Activated T-cell treated with anti-CD3 and anti-CD28 coated beads, Interleukin-2, amount 50 U/mL, for 72 hours (primary cell): ENCODE measurements at regions not wholly inside any gene's neighbourhood (a gene's known extent, or its start where the extent isn't known, plus 50 kb on each side); places are given as distances from the start of the nearest gene placed in this dataset.

Experiments
- ATAC-seq, 2 donors: fragments of 150-1000 bp; cut with Tn5 transposase; replicated peaks in 1 of 2; 2 replicates each; pipeline ENCODE4 v1.10.0; 2021; ENCODE audit warnings: moderate library complexity in 2 of 2, mild to moderate bottlenecking in 1 of 2
- DNase-seq, 2 donors: peaks; one replicate each; pipeline ENCODE4 v3.0.0; 2021 to 2022; ENCODE audit warnings: mixed read lengths in 1 of 2
- H3K27ac Mint-ChIP-seq: one replicate; pipeline ENCODE4 v1.8.0; 2022; ENCODE audit warnings: mild to moderate bottlenecking, moderate library complexity, mixed read lengths
- H3K27me3 Mint-ChIP-seq: one replicate; pipeline ENCODE4 v1.8.0; 2022; ENCODE audit warnings: low read depth, mixed read lengths
- H3K36me3 Mint-ChIP-seq, 2 donors: one replicate each; pipeline ENCODE4 v1.8.0; 2022; ENCODE audit warnings: mixed read lengths in 2 of 2, mild to moderate bottlenecking in 1 of 2; ENCODE audit not compliant: insufficient read depth in 2 of 2
- H3K4me1 Mint-ChIP-seq: one replicate; pipeline ENCODE4 v1.8.0; 2022; ENCODE audit warnings: low read depth, mixed read lengths
- H3K4me3 Mint-ChIP-seq, 2 donors: one replicate each; pipeline ENCODE4 v1.8.0; 2022; ENCODE audit warnings: mild to moderate bottlenecking in 2 of 2, mixed read lengths in 2 of 2, moderate library complexity in 2 of 2
- H3K9me3 Mint-ChIP-seq, 2 donors: one replicate each; pipeline ENCODE4 v1.8.0; 2022; ENCODE audit warnings: mixed read lengths in 2 of 2

- Mint-ChIP-seq H3K27ac (no peak overlapping the region), H3K36me3 (no peaks in the 10 kb centered on the region), H3K27me3 (peaks cover 6% of the 10 kb centered on the region), H3K4me1 (no peaks in the 10 kb centered on the region), H3K4me3 (no peak overlapping the region), H3K9me3 (no peaks in the 10 kb centered on the region)
- DNase-seq (no peak), ATAC-seq (no peak)
Observed at GRCh38 chr3:152097770-152098169, 171.0 kb upstream of the MBNL1 start.

- DNase-seq (no peak), ATAC-seq (no peak)
- no peak overlapping the region for H3K4me3 Mint-ChIP-seq
- H3K27me3 Mint-ChIP-seq: peaks cover 10% of the 10 kb centered on the region
- H3K36me3 Mint-ChIP-seq: peaks cover 0 to 1% of the 10 kb centered on the region in 2 donors
- H3K4me1 Mint-ChIP-seq: no peaks in the 10 kb centered on the region
- H3K9me3 Mint-ChIP-seq: no peaks in the 10 kb centered on the region
- H3K27ac Mint-ChIP-seq: no peak overlapping the region
Observed at GRCh38 chr3:152100491-152101132, 168.1 kb upstream of the MBNL1 start.

GRCh38 chr3:152102410-152102809 is 166.3 kb upstream of the MBNL1 start:
- Mint-ChIP-seq H3K4me3 (no peak overlapping the region), H3K9me3 (no peaks in the 10 kb centered on the region), H3K27ac (no peak overlapping the region), H3K36me3 (peaks cover 0 to 1% of the 10 kb centered on the region in 2 donors), H3K27me3 (peaks cover 10% of the 10 kb centered on the region), H3K4me1 (no peaks in the 10 kb centered on the region)
- ATAC-seq (no peak), DNase-seq (no peak)

- Mint-ChIP-seq H3K36me3 (peaks cover 0 to 1% of the 10 kb centered on the region in 2 donors), H3K9me3 (no peaks in the 10 kb centered on the region)
- DNase-seq: no peak
Observed at GRCh38 chr3:152103257-152103656, 165.5 kb upstream of the MBNL1 start.

GRCh38 chr3:152104847-152105415 is 163.8 kb upstream of the MBNL1 start:
- peaks cover 10% of the 10 kb centered on the region for H3K27me3 Mint-ChIP-seq
- H3K9me3 Mint-ChIP-seq: no peaks in the 10 kb centered on the region
- no peak for ATAC-seq
- peaks cover 0 to 1% of the 10 kb centered on the region in 2 donors for H3K36me3 Mint-ChIP-seq
- no peak overlapping the region for H3K27ac Mint-ChIP-seq
- H3K4me1 Mint-ChIP-seq: no peaks in the 10 kb centered on the region
- no peak overlapping the region for H3K4me3 Mint-ChIP-seq
- no peak for DNase-seq

More at GRCh38 chr3:152103257-152103656, 165.5 kb upstream of the MBNL1 start:
- Mint-ChIP-seq H3K27ac (no peak overlapping the region), H3K27me3 (peaks cover 10% of the 10 kb centered on the region), H3K4me1 (no peaks in the 10 kb centered on the region), H3K4me3 (no peak overlapping the region)
- ATAC-seq: no peak

- ATAC-seq (no peak), DNase-seq (no peak)
- Mint-ChIP-seq H3K4me3 (no peak overlapping the region), H3K27ac (no peak overlapping the region), H3K9me3 (no peaks in the 10 kb centered on the region), H3K4me1 (no peaks in the 10 kb centered on the region), H3K27me3 (peaks cover 10% of the 10 kb centered on the region), H3K36me3 (peaks cover 0 to 1% of the 10 kb centered on the region in 2 donors)
Observed at GRCh38 chr3:152105446-152105845, 163.3 kb upstream of the MBNL1 start.

- H3K4me1 Mint-ChIP-seq: no peaks in the 10 kb centered on the region
- no peaks in the 10 kb centered on the region for H3K27me3 Mint-ChIP-seq
- peaks cover 0 to 1% of the 10 kb centered on the region in 2 donors for H3K36me3 Mint-ChIP-seq
- H3K4me3 Mint-ChIP-seq: no peak overlapping the region
- no peaks in the 10 kb centered on the region for H3K9me3 Mint-ChIP-seq
- ATAC-seq (no peak), DNase-seq (no peak)
- H3K27ac Mint-ChIP-seq: no peak overlapping the region
Observed at GRCh38 chr3:152109038-152109437, 159.7 kb upstream of the MBNL1 start.

GRCh38 chr3:152113413-152113812 is 155.3 kb upstream of the MBNL1 start:
- Mint-ChIP-seq H3K27ac (no peak overlapping the region), H3K36me3 (peaks cover 0 to 3% of the 10 kb centered on the region in 2 donors), H3K9me3 (peaks cover 0 to 2% of the 10 kb centered on the region in 2 donors), H3K27me3 (no peaks in the 10 kb centered on the region), H3K4me1 (no peaks in the 10 kb centered on the region), H3K4me3 (no peak overlapping the region)
- DNase-seq (no peak), ATAC-seq (no peak)

- no peaks in the 10 kb centered on the region for H3K4me1 Mint-ChIP-seq
- peaks cover 0 to 2% of the 10 kb centered on the region in 2 donors for H3K9me3 Mint-ChIP-seq
- H3K27ac Mint-ChIP-seq: no peak overlapping the region
- DNase-seq: no peak
- no peaks in the 10 kb centered on the region for H3K27me3 Mint-ChIP-seq
- peaks cover 0 to 3% of the 10 kb centered on the region in 2 donors for H3K36me3 Mint-ChIP-seq
- no peak overlapping the region for H3K4me3 Mint-ChIP-seq
- ATAC-seq: no peak
Observed at GRCh38 chr3:152113992-152114651, 154.6 kb upstream of the MBNL1 start.

- DNase-seq: no peak
Observed at GRCh38 chr3:152120601-152121269, 148.0 kb upstream of the MBNL1 start.

GRCh38 chr3:152121270-152121636 is 147.5 kb upstream of the MBNL1 start:
- H3K4me3 Mint-ChIP-seq: no peak overlapping the region
- ATAC-seq (peak in 1 of 2 donors; percentile 53), DNase-seq (no peak)
- H3K9me3 Mint-ChIP-seq: peaks cover under 1 to 2% of the 10 kb centered on the region in 2 donors
- no peak overlapping the region for H3K27ac Mint-ChIP-seq
- H3K36me3 Mint-ChIP-seq: peaks cover 3 to 4% of the 10 kb centered on the region in 2 donors
- no peaks in the 10 kb centered on the region for H3K27me3 Mint-ChIP-seq
- peaks cover 47% of the 10 kb centered on the region for H3K4me1 Mint-ChIP-seq

More at GRCh38 chr3:152120601-152121269, 148.0 kb upstream of the MBNL1 start:
- peaks cover 3 to 4% of the 10 kb centered on the region in 2 donors for H3K36me3 Mint-ChIP-seq
- no peaks in the 10 kb centered on the region for H3K27me3 Mint-ChIP-seq
- no peak for ATAC-seq
- H3K4me3 Mint-ChIP-seq: no peak overlapping the region
- H3K4me1 Mint-ChIP-seq: peaks cover 42% of the 10 kb centered on the region
- H3K9me3 Mint-ChIP-seq: peaks cover 2% of the 10 kb centered on the region in 2 donors
- H3K27ac Mint-ChIP-seq: no peak overlapping the region

- Mint-ChIP-seq H3K9me3 (peaks cover 0 to 2% of the 10 kb centered on the region in 2 donors), H3K4me3 (no peak overlapping the region), H3K36me3 (peaks cover under 1 to 4% of the 10 kb centered on the region in 2 donors), H3K4me1 (peaks cover 61% of the 10 kb centered on the region), H3K27me3 (no peaks in the 10 kb centered on the region), H3K27ac (no peak overlapping the region)
- ATAC-seq (no peak), DNase-seq (no peak)
Observed at GRCh38 chr3:152122851-152123250, 145.9 kb upstream of the MBNL1 start.

GRCh38 chr3:152123457-152123856 is 145.3 kb upstream of the MBNL1 start:
- DNase-seq (no peak), ATAC-seq (no peak)
- H3K4me1 Mint-ChIP-seq: peaks cover 61% of the 10 kb centered on the region
- H3K27me3 Mint-ChIP-seq: no peaks in the 10 kb centered on the region
- H3K4me3 Mint-ChIP-seq: no peak overlapping the region
- H3K36me3 Mint-ChIP-seq: peaks cover 0 to 4% of the 10 kb centered on the region in 2 donors
- peaks cover 0 to 2% of the 10 kb centered on the region in 2 donors for H3K9me3 Mint-ChIP-seq
- H3K27ac Mint-ChIP-seq: no peak overlapping the region
